HepG2 (cell line): ENCODE measurements at regions not wholly inside any gene's neighbourhood (a gene's known extent, or its start where the extent isn't known, plus 50 kb on each side); places are given as distances from the start of the nearest gene placed in this dataset.

ENCODE experiments used
- ATAC-seq: fragments of 200-7000 bp; cut with Tn5 transposase; 3 replicates; pipeline ENCODE4 v1.9.1; 2020; ENCODE audit warnings: mild to moderate bottlenecking, moderate library complexity
- BruUV-seq: library from RNA; stranded (reverse); fragments of 400-500 nt; replicated peaks from 2 replicates; lab custom pipeline; 2021; lab: Mats Ljungman, UMichigan
- CTCF ChIA-PET: fragments of 300-600 bp; formaldehyde crosslinking; extraction: SDS; loops from one replicate; lab custom pipeline; 2021; ENCODE audit warnings: low total read pairs, inconsistent platforms, low intra/inter-chr PET ratio; lab: Yijun Ruan, JAX
- POLR2A ChIA-PET: fragments of 350-600 bp; sonication (Branson Sonifier 250); formaldehyde crosslinking; loops from one replicate; lab custom pipeline; 2020; ENCODE audit warnings: antibody characterized with exemption, inconsistent platforms; lab: Yijun Ruan, JAX
- DNase-seq: peaks from one replicate; pipeline ENCODE4 v3.0.0-alpha.2; 2015; ENCODE audit warnings: low spot score
- FAIRE-seq: peaks from 3 replicates; lab custom pipeline; 2011; peaks lifted over from hg19 to GRCh38; lab: Jason Lieb, UNC
- H2AFZ ChIP-seq: one replicate; pipeline ENCODE4 v1.6.1; 2011; ENCODE audit warnings: low read length, inconsistent platforms
- H3K27ac ChIP-seq: fragments of 300-600 bp; 3 replicates; pipeline ENCODE4 v1.8.0; 2011; ENCODE audit warnings: mixed run types, mild to moderate bottlenecking, mixed read lengths, low read length, inconsistent platforms; ENCODE audit not compliant: insufficient read depth; ENCODE audit errors: extremely low read length
- H3K27me3 ChIP-seq, 2 experiments: fragments of 200-600 bp in 1 of 2; 2 replicates in 1 of 2; 3 replicates in 1 of 2; pipeline versions ENCODE4 v1.6.0 to v1.8.0; 2011; ENCODE audit warnings: low read length in 2 of 2, mild to moderate bottlenecking in 2 of 2, moderate library complexity in 2 of 2, inconsistent platforms in 1 of 2; ENCODE audit not compliant: insufficient read depth in 2 of 2, control insufficient read depth in 1 of 2
- H3K36me3 ChIP-seq, 2 experiments: fragments of 200-600 bp in 1 of 2; replicated peaks in 1 of 2; 2 replicates in 1 of 2; 3 replicates in 1 of 2; pipeline versions ENCODE4 v1.5.1 to v1.8.0; 2011; ENCODE audit warnings: low read length in 2 of 2, inconsistent platforms in 1 of 2; ENCODE audit not compliant: insufficient read depth in 2 of 2, control insufficient read depth in 1 of 2
- H3K4me1 ChIP-seq: 2 replicates; pipeline ENCODE4 v1.5.1; 2012; ENCODE audit warnings: low read length, inconsistent platforms; ENCODE audit not compliant: insufficient read depth
- H3K4me2 ChIP-seq: 2 replicates; pipeline ENCODE4 v1.6.0; 2011; ENCODE audit warnings: low read depth, low read length, inconsistent platforms
- H3K4me3 ChIP-seq, 3 experiments: fragments of 200-600 bp in 1 of 3; sonication (generic), shearing (Covaris generic) in 1 of 3; replicated peaks in 1 of 3; 2 replicates each; pipeline ENCODE4 v1.5.1; 2011 to 2016; ENCODE audit warnings: low read length in 3 of 3, inconsistent platforms in 2 of 3, low read depth in 2 of 3, mild to moderate bottlenecking in 2 of 3, control low read depth in 1 of 3, mixed read lengths in 1 of 3; ENCODE audit not compliant: insufficient read depth in 1 of 3
- H3K79me2 ChIP-seq: one replicate; pipeline ENCODE4 v1.6.1; 2011; ENCODE audit warnings: low read length, inconsistent platforms; ENCODE audit not compliant: insufficient read depth
- H3K9ac ChIP-seq: 2 replicates; pipeline ENCODE4 v1.6.0; 2011; ENCODE audit warnings: mild to moderate bottlenecking, low read depth, low read length, inconsistent platforms; ENCODE audit not compliant: insufficient read depth
- H3K9me3 ChIP-seq: 2 replicates; pipeline ENCODE4 v1.5.1; 2012; ENCODE audit warnings: mild to moderate bottlenecking, low read length
- H4K20me1 ChIP-seq: 2 replicates; pipeline ENCODE4 v1.6.0; 2011; ENCODE audit warnings: inconsistent platforms, mild to moderate bottlenecking, low read length, moderate library complexity; ENCODE audit not compliant: insufficient read depth
- ATAD3A ChIP-seq: sonication (generic); formaldehyde crosslinking; IDR thresholded peaks from 2 replicates; pipeline ENCODE4 v1.4.0; 2020; ENCODE audit warnings: missing genetic modification reagents
- GLI4 ChIP-seq: sonication (generic); formaldehyde crosslinking; IDR thresholded peaks from 2 replicates; pipeline ENCODE4 v1.5.1; 2020; ENCODE audit warnings: missing genetic modification reagents, mild to moderate bottlenecking, moderate library complexity, borderline replicate concordance
- HIVEP1 ChIP-seq: sonication (generic); formaldehyde crosslinking; IDR thresholded peaks from 2 replicates; pipeline ENCODE4 v1.4.0; 2020; ENCODE audit warnings: mild to moderate bottlenecking, missing genetic modification reagents
- MTF2 ChIP-seq: sonication (generic); formaldehyde crosslinking; IDR thresholded peaks from 2 replicates; pipeline ENCODE4 v1.5.0; 2020; ENCODE audit warnings: missing genetic modification reagents, borderline replicate concordance
- NCOR1 ChIP-seq: fragments of 200-600 bp; sonication (generic); IDR thresholded peaks from 2 replicates; pipeline ENCODE4 v1.7.0; 2017; ENCODE audit warnings: antibody characterized with exemption, low read length, borderline replicate concordance
- NR3C1 ChIP-seq: sonication (generic); formaldehyde crosslinking; IDR thresholded peaks from 2 replicates; pipeline ENCODE4 v1.4.0; 2020; ENCODE audit warnings: missing genetic modification reagents
- PCBP1 ChIP-seq: fragments of 200-400 bp; formaldehyde crosslinking; IDR thresholded peaks from 2 replicates; pipeline ENCODE4 v1.6.1; 2017; ENCODE audit warnings: mild to moderate bottlenecking, low read depth, low read length, borderline replicate concordance
- WGBS: methylation state at CpG from one replicate; pipeline ENCODE4 v1.1.6; 2017; ENCODE audit warnings: low lambda C conversion rate; 5-methylcytosine and 5-hydroxymethylcytosine counted together
- in situ Hi-C: cut with HindIII; loops from 2 replicates; pipeline ENCODE4 v1.10.0; 2017; ENCODE audit warnings: low pct_unique_long_range_greater_than_20kb; ENCODE audit not compliant: extremely low pct_ligation_motif_present
- intact Hi-C: fragments of 100-400 bp; cut with micrococcal nuclease; formaldehyde crosslinking; loops from one replicate; pipeline ENCODE4 v1.10.0; 2022; ENCODE audit not compliant: unreplicated experiment
- TF ChIP-seq, protein P1 (sequence below): sonication (generic); formaldehyde crosslinking; IDR thresholded peaks from 2 replicates; pipeline ENCODE4 v1.5.0; 2020; ENCODE audit warnings: missing genetic modification reagents
- TF ChIP-seq, protein P2 (sequence below): sonication (generic); formaldehyde crosslinking; IDR thresholded peaks from 2 replicates; pipeline ENCODE4 v1.4.0; 2020; ENCODE audit warnings: missing genetic modification reagents

- in situ Hi-C loops = no loop called here
- no peaks in the 10 kb centered on the region for H3K36me3 ChIP-seq
- H3K27ac ChIP-seq = no peak overlapping the region
- TF ChIP-seq GLI4 (CRISPR knock-in tag) (no peak), ATAD3A (CRISPR knock-in tag) (no peak), MTF2 (no peak), NR3C1 (CRISPR knock-in tag) (no peak), NCOR1 (no peak), HIVEP1 (CRISPR knock-in tag) (no peak), PCBP1 (no peak)
- TF ChIP-seq, protein P1, sequence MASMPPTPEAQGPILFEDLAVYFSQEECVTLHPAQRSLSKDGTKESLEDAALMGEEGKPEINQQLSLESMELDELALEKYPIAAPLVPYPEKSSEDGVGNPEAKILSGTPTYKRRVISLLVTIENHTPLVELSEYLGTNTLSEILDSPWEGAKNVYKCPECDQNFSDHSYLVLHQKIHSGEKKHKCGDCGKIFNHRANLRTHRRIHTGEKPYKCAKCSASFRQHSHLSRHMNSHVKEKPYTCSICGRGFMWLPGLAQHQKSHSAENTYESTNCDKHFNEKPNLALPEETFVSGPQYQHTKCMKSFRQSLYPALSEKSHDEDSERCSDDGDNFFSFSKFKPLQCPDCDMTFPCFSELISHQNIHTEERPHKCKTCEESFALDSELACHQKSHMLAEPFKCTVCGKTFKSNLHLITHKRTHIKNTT (CRISPR knock-in tag) = no peak
- TF ChIP-seq, protein P2, sequence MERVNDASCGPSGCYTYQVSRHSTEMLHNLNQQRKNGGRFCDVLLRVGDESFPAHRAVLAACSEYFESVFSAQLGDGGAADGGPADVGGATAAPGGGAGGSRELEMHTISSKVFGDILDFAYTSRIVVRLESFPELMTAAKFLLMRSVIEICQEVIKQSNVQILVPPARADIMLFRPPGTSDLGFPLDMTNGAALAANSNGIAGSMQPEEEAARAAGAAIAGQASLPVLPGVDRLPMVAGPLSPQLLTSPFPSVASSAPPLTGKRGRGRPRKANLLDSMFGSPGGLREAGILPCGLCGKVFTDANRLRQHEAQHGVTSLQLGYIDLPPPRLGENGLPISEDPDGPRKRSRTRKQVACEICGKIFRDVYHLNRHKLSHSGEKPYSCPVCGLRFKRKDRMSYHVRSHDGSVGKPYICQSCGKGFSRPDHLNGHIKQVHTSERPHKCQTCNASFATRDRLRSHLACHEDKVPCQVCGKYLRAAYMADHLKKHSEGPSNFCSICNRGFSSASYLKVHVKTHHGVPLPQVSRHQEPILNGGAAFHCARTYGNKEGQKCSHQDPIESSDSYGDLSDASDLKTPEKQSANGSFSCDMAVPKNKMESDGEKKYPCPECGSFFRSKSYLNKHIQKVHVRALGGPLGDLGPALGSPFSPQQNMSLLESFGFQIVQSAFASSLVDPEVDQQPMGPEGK (CRISPR knock-in tag) = no peak
- H3K4me1 ChIP-seq = no peaks in the 10 kb centered on the region
- CTCF ChIA-PET = no interaction called here
- H3K4me2 ChIP-seq = no peak overlapping the region
- BruUV-seq = no TSS peak
- H4K20me1 ChIP-seq = no peaks in the 10 kb centered on the region
- FAIRE-seq (no peak), ATAC-seq (no peak), DNase-seq (no peak)
- H3K9me3 ChIP-seq = no peaks in the 10 kb centered on the region
- WGBS = 85% methylated on average over 5 of the region's 5 CpGs
- H3K4me3 ChIP-seq = no peak overlapping the region
- no peaks in the 10 kb centered on the region for H3K79me2 ChIP-seq
- no peak overlapping the region for H3K9ac ChIP-seq
- no peaks in the 10 kb centered on the region for H3K27me3 ChIP-seq
- POLR2A ChIA-PET = no interaction called here
- intact Hi-C loops = no loop called here
- no peak overlapping the region for H2AFZ ChIP-seq
Observed at GRCh38 chr21:28770867-28771661, 221.6 kb downstream of the LTN1 start.
